Transverse colon (tissue), 3 donors: ENCODE measurements at regions not wholly inside any gene's neighbourhood (a gene's known extent, or its start where the extent isn't known, plus 50 kb on each side); places are given as distances from the start of the nearest gene placed in this dataset.
A peak's percentile ranks its signal among the peaks of the same experiment; 100 is the strongest.

Experiments
- EP300 ChIP-seq: sonication (generic); formaldehyde crosslinking; IDR thresholded peaks from one replicate; pipeline ENCODE4 v1.6.1; 2017; ENCODE audit warnings: antibody characterized with exemption, low read depth
- POLR2A ChIP-seq: fragments of 450-650 bp; IDR thresholded peaks from one replicate; pipeline ENCODE4 v1.6.1; 2016; ENCODE audit warnings: antibody characterized with exemption, mild to moderate bottlenecking, moderate library complexity
- TF ChIP-seq, protein P1 (sequence below), 5 experiments: fragments of 200-600 bp in 3 of 5; fragments of 450-650 bp in 2 of 5; sonication (generic) in 3 of 5; IDR thresholded peaks; 1 replicate in 2 of 5; 2 replicates in 3 of 5; pipeline ENCODE4 v1.5.1; 2016 to 2017; ENCODE audit warnings: antibody characterized with exemption in 5 of 5, inconsistent platforms in 3 of 5, mild to moderate bottlenecking in 2 of 5, moderate library complexity in 1 of 5

DNA sequence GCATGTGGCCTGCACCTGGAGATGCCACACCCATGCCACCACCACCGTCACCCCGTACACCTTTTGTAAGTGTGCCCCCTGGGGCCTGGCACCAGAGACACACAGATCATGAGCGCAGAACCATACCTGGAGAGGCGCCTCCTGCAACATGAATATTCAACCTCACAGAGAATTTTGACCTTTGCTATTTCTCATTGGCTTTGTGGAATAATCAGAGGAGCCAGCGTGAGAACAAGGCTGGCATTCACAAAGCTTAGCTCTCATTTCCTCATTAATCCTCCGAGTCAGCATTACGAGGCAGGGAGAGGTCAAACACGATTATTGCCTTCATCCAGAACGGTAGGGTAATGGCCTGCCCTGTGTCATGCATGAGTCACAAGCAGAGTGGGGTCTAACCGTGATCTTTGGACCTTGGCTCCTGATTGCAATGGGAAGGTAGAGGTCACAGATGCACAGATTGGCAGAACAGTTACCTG lies 73.0 kb upstream of the POMGNT2 start:
- no peak for TF ChIP-seq POLR2A
- TF ChIP-seq, protein P1, sequence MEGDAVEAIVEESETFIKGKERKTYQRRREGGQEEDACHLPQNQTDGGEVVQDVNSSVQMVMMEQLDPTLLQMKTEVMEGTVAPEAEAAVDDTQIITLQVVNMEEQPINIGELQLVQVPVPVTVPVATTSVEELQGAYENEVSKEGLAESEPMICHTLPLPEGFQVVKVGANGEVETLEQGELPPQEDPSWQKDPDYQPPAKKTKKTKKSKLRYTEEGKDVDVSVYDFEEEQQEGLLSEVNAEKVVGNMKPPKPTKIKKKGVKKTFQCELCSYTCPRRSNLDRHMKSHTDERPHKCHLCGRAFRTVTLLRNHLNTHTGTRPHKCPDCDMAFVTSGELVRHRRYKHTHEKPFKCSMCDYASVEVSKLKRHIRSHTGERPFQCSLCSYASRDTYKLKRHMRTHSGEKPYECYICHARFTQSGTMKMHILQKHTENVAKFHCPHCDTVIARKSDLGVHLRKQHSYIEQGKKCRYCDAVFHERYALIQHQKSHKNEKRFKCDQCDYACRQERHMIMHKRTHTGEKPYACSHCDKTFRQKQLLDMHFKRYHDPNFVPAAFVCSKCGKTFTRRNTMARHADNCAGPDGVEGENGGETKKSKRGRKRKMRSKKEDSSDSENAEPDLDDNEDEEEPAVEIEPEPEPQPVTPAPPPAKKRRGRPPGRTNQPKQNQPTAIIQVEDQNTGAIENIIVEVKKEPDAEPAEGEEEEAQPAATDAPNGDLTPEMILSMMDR (IDR thresholded peaks at IDR 0.05): no peak
- TF ChIP-seq EP300: peak; percentile 79
